ENCODE measurements at regions not wholly inside any gene's neighbourhood (a gene's known extent, or its start where the extent isn't known, plus 50 kb on each side); places are given as distances from the start of the nearest gene placed in this dataset.

- Histone ChIP-seq H3K9me3 (replicated peaks; ENCODE audit: low read length) (no peaks in the 10 kb centered on the region), H3K27me3 (ENCODE audit: control insufficient read depth, insufficient read depth, low read length) (no peaks in the 10 kb centered on the region), H3K36me3 (ENCODE audit: insufficient read depth, low read length) (no peaks in the 10 kb centered on the region), H3K4me1 (ENCODE audit: control insufficient read depth, insufficient read depth, low read length) (peaks cover 8% of the 10 kb centered on the region), H3K4me2 (ENCODE audit: low read length) (no peak overlapping the region), H3K4me3 (ENCODE audit: low read length) (no peak overlapping the region), H3K9ac (ENCODE audit: low read depth, low read length) (no peak overlapping the region)
Measured at GRCh38 chr18:25805323-25805722, 285.1 kb downstream of the SS18 start.

- Histone ChIP-seq H3K4me3 (ENCODE audit: low read length) (no peak overlapping the region), H3K9me3 (replicated peaks; ENCODE audit: low read length) (no peaks in the 10 kb centered on the region)
Measured at GRCh38 chr18:25799231-25799630, 291.2 kb downstream of the SS18 start.

DNA sequence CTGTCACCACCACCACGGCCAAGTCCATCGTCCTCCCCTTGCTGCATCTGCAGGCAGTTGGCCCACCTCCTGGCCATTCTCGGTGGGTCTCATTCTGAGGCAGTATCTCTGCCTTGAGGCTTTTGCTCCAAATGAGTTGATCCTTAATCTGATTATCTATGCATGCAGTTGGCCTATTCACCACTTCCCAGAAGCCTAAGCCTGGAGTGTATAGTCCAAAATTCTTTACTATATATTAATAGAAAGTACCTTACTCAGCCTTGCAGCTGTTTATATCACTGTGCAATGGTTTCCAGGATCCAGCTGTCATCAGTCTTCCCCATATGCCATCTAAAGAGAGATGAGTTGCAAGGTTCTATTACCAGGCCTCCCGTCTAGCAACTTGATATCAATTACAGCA is 292.4 kb downstream of the SS18 start:
- Histone ChIP-seq H3K27me3 (ENCODE audit: control insufficient read depth, insufficient read depth, low read length) (no peaks in the 10 kb centered on the region), H3K4me3 (ENCODE audit: low read length) (no peak overlapping the region), H3K9me3 (replicated peaks; ENCODE audit: low read length) (no peaks in the 10 kb centered on the region), H3K4me1 (ENCODE audit: control insufficient read depth, insufficient read depth, low read length) (peaks cover 4% of the 10 kb centered on the region), H3K36me3 (ENCODE audit: insufficient read depth, low read length) (no peaks in the 10 kb centered on the region), H3K9ac (ENCODE audit: low read depth, low read length) (no peak overlapping the region), H3K4me2 (ENCODE audit: low read length) (no peak overlapping the region)

More at GRCh38 chr18:25799231-25799630, 291.2 kb downstream of the SS18 start:
- H3K4me2 ChIP-seq (ENCODE audit: low read length), result no peak overlapping the region
- H3K4me1 ChIP-seq (ENCODE audit: control insufficient read depth, insufficient read depth, low read length), result peaks cover 4% of the 10 kb centered on the region
- no peaks in the 10 kb centered on the region for H3K27me3 ChIP-seq (ENCODE audit: control insufficient read depth, insufficient read depth, low read length)
- H3K9ac ChIP-seq (ENCODE audit: low read depth, low read length), result no peak overlapping the region
- no peaks in the 10 kb centered on the region for H3K36me3 ChIP-seq (ENCODE audit: insufficient read depth, low read length)

- Histone ChIP-seq H3K4me2 (ENCODE audit: low read length) (peak overlapping the region; percentile 20), H3K4me1 (ENCODE audit: control insufficient read depth, insufficient read depth, low read length) (peaks cover 4% of the 10 kb centered on the region), H3K4me3 (ENCODE audit: low read length) (no peak overlapping the region), H3K9ac (ENCODE audit: low read depth, low read length) (no peak overlapping the region), H3K9me3 (replicated peaks; ENCODE audit: low read length) (no peaks in the 10 kb centered on the region), H3K27me3 (ENCODE audit: control insufficient read depth, insufficient read depth, low read length) (no peaks in the 10 kb centered on the region), H3K36me3 (ENCODE audit: insufficient read depth, low read length) (no peaks in the 10 kb centered on the region)
Measured at GRCh38 chr18:25795213-25795612, 295.2 kb downstream of the SS18 start.

- Histone ChIP-seq H3K4me3 (ENCODE audit: low read length) (peak overlapping the region; percentile 15), H3K9me3 (replicated peaks; ENCODE audit: low read length) (no peaks in the 10 kb centered on the region), H3K4me1 (ENCODE audit: control insufficient read depth, insufficient read depth, low read length) (peaks cover 17% of the 10 kb centered on the region), H3K9ac (ENCODE audit: low read depth, low read length) (peak overlapping the region; percentile 47), H3K36me3 (ENCODE audit: insufficient read depth, low read length) (no peaks in the 10 kb centered on the region), H3K4me2 (ENCODE audit: low read length) (peak overlapping the region; percentile 52), H3K27me3 (ENCODE audit: control insufficient read depth, insufficient read depth, low read length) (no peaks in the 10 kb centered on the region)
Measured at GRCh38 chr18:25787276-25787675, 303.1 kb downstream of the SS18 start.

DNA sequence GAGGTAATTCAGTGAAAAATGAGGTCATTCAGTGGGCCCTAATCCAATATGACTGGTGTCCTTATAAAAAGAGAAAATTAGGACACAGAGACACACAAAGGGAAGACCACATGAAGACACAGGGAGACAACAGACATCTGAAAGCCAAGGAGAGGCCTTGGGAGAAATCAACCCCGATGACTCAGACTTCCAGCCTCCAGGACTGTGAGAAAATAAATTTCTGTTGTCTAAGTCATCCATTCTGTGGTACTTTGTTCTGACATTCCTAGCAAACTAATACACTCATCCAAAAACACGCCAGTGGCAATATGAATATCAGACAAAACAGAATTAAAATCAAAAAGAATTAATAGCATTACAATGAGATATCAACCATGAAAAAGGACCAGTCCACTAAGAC is 303.7 kb downstream of the SS18 start:
- peaks cover 17% of the 10 kb centered on the region for H3K4me1 ChIP-seq (ENCODE audit: control insufficient read depth, insufficient read depth, low read length)
- no peaks in the 10 kb centered on the region for H3K36me3 ChIP-seq (ENCODE audit: insufficient read depth, low read length)
- no peaks in the 10 kb centered on the region for H3K27me3 ChIP-seq (ENCODE audit: control insufficient read depth, insufficient read depth, low read length)
- H3K4me3 ChIP-seq (ENCODE audit: low read length), result no peak overlapping the region
- H3K9ac ChIP-seq (ENCODE audit: low read depth, low read length), result peak overlapping the region; percentile 47
- H3K9me3 ChIP-seq (replicated peaks; ENCODE audit: low read length), result no peaks in the 10 kb centered on the region
- H3K4me2 ChIP-seq (ENCODE audit: low read length), result peak overlapping the region; percentile 52

- H3K9me3 ChIP-seq (replicated peaks; ENCODE audit: low read length), result no peaks in the 10 kb centered on the region
- H3K4me1 ChIP-seq (ENCODE audit: control insufficient read depth, insufficient read depth, low read length), result no peaks in the 10 kb centered on the region
Measured at GRCh38 chr18:25780105-25780504, 310.3 kb downstream of the SS18 start.

GRCh38 chr18:25771796-25772195 is 318.6 kb downstream of the SS18 start:
- Histone ChIP-seq H3K36me3 (ENCODE audit: insufficient read depth, low read length) (no peaks in the 10 kb centered on the region), H3K9me3 (replicated peaks; ENCODE audit: low read length) (no peaks in the 10 kb centered on the region), H3K4me3 (ENCODE audit: low read length) (no peak overlapping the region)

More at GRCh38 chr18:25780105-25780504, 310.3 kb downstream of the SS18 start:
- no peaks in the 10 kb centered on the region for H3K27me3 ChIP-seq (ENCODE audit: control insufficient read depth, insufficient read depth, low read length)
- H3K4me3 ChIP-seq (ENCODE audit: low read length), result no peak overlapping the region
- H3K36me3 ChIP-seq (ENCODE audit: insufficient read depth, low read length), result no peaks in the 10 kb centered on the region
- no peak overlapping the region for H3K9ac ChIP-seq (ENCODE audit: low read depth, low read length)
- H3K4me2 ChIP-seq (ENCODE audit: low read length), result no peak overlapping the region

DNA sequence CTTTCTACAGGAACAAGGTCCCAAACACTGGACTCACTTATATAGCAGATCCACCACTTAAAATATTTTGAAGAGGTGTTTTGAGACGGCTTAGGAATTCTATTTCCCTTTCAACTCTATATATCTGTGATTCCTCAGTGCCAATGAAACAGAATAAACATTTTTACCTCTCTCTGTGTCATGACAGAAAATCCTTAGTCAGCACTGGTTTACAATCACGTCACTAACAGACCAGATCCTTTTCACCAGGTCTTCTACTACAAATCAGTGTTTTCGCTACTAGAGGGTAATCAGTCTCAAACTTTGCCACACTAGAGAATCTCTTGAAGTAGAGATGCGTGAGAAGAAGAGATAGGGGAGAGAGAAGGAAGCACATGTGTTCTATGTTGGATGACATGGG is 325.6 kb downstream of the SS18 start:
- Histone ChIP-seq H3K4me1 (ENCODE audit: control insufficient read depth, insufficient read depth, low read length) (no peaks in the 10 kb centered on the region), H3K36me3 (ENCODE audit: insufficient read depth, low read length) (no peaks in the 10 kb centered on the region), H3K9me3 (replicated peaks; ENCODE audit: low read length) (no peaks in the 10 kb centered on the region), H3K9ac (ENCODE audit: low read depth, low read length) (no peak overlapping the region), H3K4me2 (ENCODE audit: low read length) (no peak overlapping the region), H3K27me3 (ENCODE audit: control insufficient read depth, insufficient read depth, low read length) (no peaks in the 10 kb centered on the region), H3K4me3 (ENCODE audit: low read length) (no peak overlapping the region)

More at GRCh38 chr18:25771796-25772195, 318.6 kb downstream of the SS18 start:
- Histone ChIP-seq H3K4me2 (ENCODE audit: low read length) (no peak overlapping the region), H3K27me3 (ENCODE audit: control insufficient read depth, insufficient read depth, low read length) (no peaks in the 10 kb centered on the region), H3K4me1 (ENCODE audit: control insufficient read depth, insufficient read depth, low read length) (no peaks in the 10 kb centered on the region), H3K9ac (ENCODE audit: low read depth, low read length) (no peak overlapping the region)

DNA sequence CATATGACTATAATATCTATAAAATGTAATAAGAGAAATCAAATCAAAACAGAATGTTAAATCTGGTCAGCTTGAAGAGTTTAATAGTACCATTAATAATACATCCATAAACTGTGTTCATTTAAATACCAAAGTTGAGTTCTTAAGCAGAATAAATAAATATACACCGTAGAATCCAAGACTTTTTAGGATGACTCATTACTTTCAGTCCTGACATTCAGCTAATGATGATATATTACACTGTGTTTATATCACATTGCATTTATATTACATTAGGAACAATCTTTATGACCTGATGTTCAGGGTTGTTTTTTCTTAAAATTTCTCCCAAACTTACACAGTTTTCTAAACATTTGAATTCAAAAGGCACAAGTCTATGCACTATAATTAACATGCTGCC is 331.3 kb downstream of the SS18 start:
- H3K9ac ChIP-seq (ENCODE audit: low read depth, low read length), result no peak overlapping the region

GRCh38 chr18:25743646-25744151 is 346.7 kb downstream of the SS18 start:
- Histone ChIP-seq H3K4me2 (ENCODE audit: low read length) (no peak overlapping the region), H3K4me1 (ENCODE audit: control insufficient read depth, insufficient read depth, low read length) (no peaks in the 10 kb centered on the region), H3K9me3 (replicated peaks; ENCODE audit: low read length) (no peaks in the 10 kb centered on the region), H3K4me3 (ENCODE audit: low read length) (no peak overlapping the region), H3K36me3 (ENCODE audit: insufficient read depth, low read length) (no peaks in the 10 kb centered on the region), H3K9ac (ENCODE audit: low read depth, low read length) (no peak overlapping the region), H3K27me3 (ENCODE audit: control insufficient read depth, insufficient read depth, low read length) (no peaks in the 10 kb centered on the region)

More for the DNA sequence above, 331.3 kb downstream of the SS18 start:
- H3K9me3 ChIP-seq (replicated peaks; ENCODE audit: low read length), result no peaks in the 10 kb centered on the region
- no peak overlapping the region for H3K4me2 ChIP-seq (ENCODE audit: low read length)
- H3K36me3 ChIP-seq (ENCODE audit: insufficient read depth, low read length), result no peaks in the 10 kb centered on the region
- no peaks in the 10 kb centered on the region for H3K27me3 ChIP-seq (ENCODE audit: control insufficient read depth, insufficient read depth, low read length)
- H3K4me1 ChIP-seq (ENCODE audit: control insufficient read depth, insufficient read depth, low read length), result peaks cover 8% of the 10 kb centered on the region
- no peak overlapping the region for H3K4me3 ChIP-seq (ENCODE audit: low read length)

DNA sequence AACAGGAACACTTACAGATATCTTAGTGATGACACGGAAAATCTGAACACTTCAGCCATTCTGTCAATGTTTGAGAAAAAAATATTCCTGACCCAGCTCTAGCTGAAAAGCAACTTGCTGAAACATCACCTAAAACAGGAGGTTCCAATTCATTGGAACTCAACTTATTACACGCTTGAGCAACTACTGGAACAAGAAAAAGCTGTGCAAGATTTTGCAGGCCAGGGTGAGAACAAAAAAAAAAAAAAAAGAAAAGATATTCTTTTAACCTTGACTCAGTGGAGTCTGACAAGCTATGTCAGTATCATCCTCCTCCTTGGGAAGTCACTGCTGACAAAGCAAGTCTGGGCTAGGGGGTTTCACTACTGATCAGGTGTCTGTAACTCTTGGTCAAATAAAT is 351.0 kb downstream of the SS18 start:
- Histone ChIP-seq H3K4me1 (ENCODE audit: control insufficient read depth, insufficient read depth, low read length) (peaks cover 22% of the 10 kb centered on the region), H3K36me3 (ENCODE audit: insufficient read depth, low read length) (no peaks in the 10 kb centered on the region), H3K9me3 (replicated peaks; ENCODE audit: low read length) (no peaks in the 10 kb centered on the region), H3K9ac (ENCODE audit: low read depth, low read length) (no peak overlapping the region), H3K4me2 (ENCODE audit: low read length) (no peak overlapping the region), H3K27me3 (ENCODE audit: control insufficient read depth, insufficient read depth, low read length) (no peaks in the 10 kb centered on the region), H3K4me3 (ENCODE audit: low read length) (no peak overlapping the region)

All from skeletal muscle satellite cell (primary cell).